ENCODE measurements at regions not wholly inside any gene's neighbourhood (a gene's known extent, or its start where the extent isn't known, plus 50 kb on each side); places are given as distances from the start of the nearest gene placed in this dataset.
"Not testable (repeated sequence)": the region's sequence is repeated elsewhere in the genome, so short reads cannot be mapped to it uniquely, and the experiment has no call there.

DNA sequence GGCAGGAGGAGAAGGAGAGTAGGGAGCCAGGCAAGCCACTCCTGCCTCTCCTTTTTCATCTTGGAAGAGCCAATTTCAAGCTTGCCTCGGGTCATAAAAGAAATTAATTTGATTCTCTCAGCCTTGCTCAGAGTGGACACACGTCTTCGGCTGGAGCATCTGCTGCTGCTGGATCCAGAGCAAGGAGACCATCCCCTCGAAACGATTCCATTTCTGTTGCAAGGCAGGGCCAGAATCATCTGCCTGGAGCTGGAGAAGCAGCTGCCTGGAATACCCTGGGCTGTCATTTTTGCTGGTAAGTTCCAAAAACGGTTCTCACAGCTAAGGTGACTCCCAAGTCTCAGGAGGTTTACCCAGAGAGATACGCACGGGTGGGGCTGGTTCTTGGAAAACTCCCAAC is 103.3 kb downstream of the NPIPA5 start:
- not testable (repeated sequence) for TF ChIP-seq POLR2AphosphoS5, TAF1 (IDR thresholded peaks at IDR 0.05; ENCODE audit: low read depth, low read length)

Data from GM12891 (cell line).